ENCODE measurements at regions not wholly inside any gene's neighbourhood (a gene's known extent, or its start where the extent isn't known, plus 50 kb on each side); places are given as distances from the start of the nearest gene placed in this dataset.

- CTCF ChIA-PET = no interaction called here
- Histone ChIP-seq H3K27me3 (ENCODE audit: control insufficient read depth, insufficient read depth, low read length) (peaks cover 4% of the 10 kb centered on the region), H3K4me3 (ENCODE audit: low read depth, low read length) (no peak overlapping the region), H3K9me3 (ENCODE audit: control insufficient read depth, insufficient read depth, low read length) (no peaks in the 10 kb centered on the region; the same call in 1 of the 2 replicates), H3K27ac (ENCODE audit: low read depth, low read length) (peak overlapping the region; percentile 11)
- POLR2A ChIA-PET = no interaction called here
- no peak for TF ChIP-seq CTCF (IDR thresholded peaks at IDR 0.05; ENCODE audit: low read depth, low read length)
- no peak for DNase-seq (ENCODE audit: low read depth, low spot score)
Observed at GRCh38 chr3:69532547-69533224, 146.8 kb upstream of the FRMD4B start.

- H3K27me3 ChIP-seq (ENCODE audit: control insufficient read depth, insufficient read depth, low read length) = peaks cover 4% of the 10 kb centered on the region
- no peaks in the 10 kb centered on the region; the same call in 1 of the 2 replicates for H3K9me3 ChIP-seq (ENCODE audit: control insufficient read depth, insufficient read depth, low read length)
- H3K4me3 ChIP-seq (ENCODE audit: low read depth, low read length) = no peak overlapping the region
- no peak overlapping the region for H3K27ac ChIP-seq (ENCODE audit: low read depth, low read length)
- CTCF ChIA-PET = interaction anchor here (0.7 kb wide), 1 partner anchor 408 kb away, joined by 3 read pairs; no protein-coding TSS in a partner anchor
- DNase-seq (ENCODE audit: low read depth, low spot score) = no peak
- POLR2A ChIA-PET = no interaction called here
- TF ChIP-seq CTCF (IDR thresholded peaks at IDR 0.05; ENCODE audit: low read depth, low read length) = no peak
Observed at GRCh38 chr3:69531576-69532546, 146.0 kb upstream of the FRMD4B start.

- ChIA-PET POLR2A (no interaction called here), CTCF (no interaction called here)
- Histone ChIP-seq H3K4me3 (ENCODE audit: low read depth, low read length) (no peak overlapping the region), H3K9me3 (ENCODE audit: control insufficient read depth, insufficient read depth, low read length) (no peaks in the 10 kb centered on the region), H3K27ac (ENCODE audit: low read depth, low read length) (no peak overlapping the region), H3K27me3 (ENCODE audit: control insufficient read depth, insufficient read depth, low read length) (peaks cover 4% of the 10 kb centered on the region)
- DNase-seq (ENCODE audit: low read depth, low spot score) = no peak
- TF ChIP-seq CTCF (IDR thresholded peaks at IDR 0.05; ENCODE audit: low read depth, low read length) = no peak
Observed at GRCh38 chr3:69530554-69530953, 144.7 kb upstream of the FRMD4B start.

GRCh38 chr3:69527498-69527897, 141.6 kb upstream of the FRMD4B start:
- peaks cover 4% of the 10 kb centered on the region for H3K27me3 ChIP-seq (ENCODE audit: control insufficient read depth, insufficient read depth, low read length)
- CTCF ChIA-PET = no interaction called here
- DNase-seq (ENCODE audit: low read depth, low spot score) = no peak
- POLR2A ChIA-PET = no interaction called here
- H3K9me3 ChIP-seq (ENCODE audit: control insufficient read depth, insufficient read depth, low read length) = no peaks in the 10 kb centered on the region
- no peak for TF ChIP-seq CTCF (IDR thresholded peaks at IDR 0.05; ENCODE audit: low read depth, low read length)
- H3K4me3 ChIP-seq (ENCODE audit: low read depth, low read length) = no peak overlapping the region
- no peak overlapping the region for H3K27ac ChIP-seq (ENCODE audit: low read depth, low read length)

- TF ChIP-seq CTCF (IDR thresholded peaks at IDR 0.05; ENCODE audit: low read depth, low read length) = no peak
- Histone ChIP-seq H3K9me3 (ENCODE audit: control insufficient read depth, insufficient read depth, low read length) (no peaks in the 10 kb centered on the region), H3K27ac (ENCODE audit: low read depth, low read length) (no peak overlapping the region), H3K4me3 (ENCODE audit: low read depth, low read length) (no peak overlapping the region), H3K27me3 (ENCODE audit: control insufficient read depth, insufficient read depth, low read length) (peaks cover 4% of the 10 kb centered on the region)
- POLR2A ChIA-PET = no interaction called here
- CTCF ChIA-PET = no interaction called here
- DNase-seq (ENCODE audit: low read depth, low spot score) = no peak
Observed at GRCh38 chr3:69524816-69525215, 138.9 kb upstream of the FRMD4B start.

Data from AG04450 (cell line).